Peyer's patch (tissue), 4 donors: ENCODE measurements at regions not wholly inside any gene's neighbourhood (a gene's known extent, or its start where the extent isn't known, plus 50 kb on each side); places are given as distances from the start of the nearest gene placed in this dataset.
A peak's percentile ranks its signal among the peaks of the same experiment; 100 is the strongest.

Experiments used
- DNase-seq, 3 donors: peaks; one replicate each; pipeline ENCODE4 v3.0.0-alpha.2; 2017 to 2019
- H3K27ac ChIP-seq, 4 donors: fragments of 200-600 bp; sonication (generic); one replicate each; pipeline ENCODE4 v1.5.1; 2016 to 2019
- H3K27me3 ChIP-seq, 2 donors: fragments of 200-600 bp; sonication (generic); one replicate each; pipeline ENCODE4 v1.5.1; 2019
- H3K36me3 ChIP-seq, 3 donors: fragments of 200-600 bp; sonication (generic); one replicate each; pipeline ENCODE4 v1.5.1; 2016 to 2019
- H3K4me1 ChIP-seq, 4 donors: fragments of 200-600 bp; sonication (generic); one replicate each; pipeline ENCODE4 v1.5.1; 2016 to 2019
- H3K4me3 ChIP-seq, 4 donors: fragments of 200-600 bp; sonication (generic); 1 replicate in 3 of 4; 2 replicates in 1 of 4; pipeline ENCODE4 v1.5.1; 2016 to 2019; ENCODE audit warnings: mild to moderate bottlenecking in 1 of 4
- H3K9me3 ChIP-seq, 4 donors: fragments of 200-600 bp; sonication (generic); one replicate each; pipeline ENCODE4 v1.5.1; 2016 to 2019; ENCODE audit warnings: mild to moderate bottlenecking in 1 of 4
- CTCF ChIP-seq, 6 experiments: fragments of 450-650 bp in 4 of 6; fragments of 200-600 bp in 2 of 6; sonication (generic) in 1 of 6; IDR thresholded peaks; one replicate each; pipeline ENCODE4 v1.5.1; 2017 to 2019; ENCODE audit warnings: antibody characterized with exemption in 6 of 6, mild to moderate bottlenecking in 3 of 6, moderate library complexity in 1 of 6
- POLR2A ChIP-seq, 2 donors: fragments of 450-650 bp; IDR thresholded peaks; one replicate each; pipeline ENCODE4 v1.5.1; 2017; ENCODE audit warnings: antibody characterized with exemption in 2 of 2, mild to moderate bottlenecking in 2 of 2, moderate library complexity in 2 of 2

- Histone ChIP-seq H3K9me3 (no peaks in the 10 kb centered on the region), H3K36me3 (no peaks in the 10 kb centered on the region), H3K27me3 (no peaks in the 10 kb centered on the region), H3K4me1 (no peaks in the 10 kb centered on the region), H3K27ac (no peak overlapping the region), H3K4me3 (no peak overlapping the region)
- no peak for DNase-seq
- no peak for TF ChIP-seq POLR2A (IDR thresholded peaks at IDR 0.05)
- TF ChIP-seq CTCF (IDR thresholded peaks at IDR 0.05), result no peak
Observed at GRCh38 chr6:168152980-168153379, 74.0 kb upstream of the FRMD1 start.

- DNase-seq, result no peak
- H3K4me1 ChIP-seq, result no peaks in the 10 kb centered on the region
- H3K9me3 ChIP-seq, result no peaks in the 10 kb centered on the region
- no peak overlapping the region for H3K4me3 ChIP-seq
- no peak overlapping the region for H3K27ac ChIP-seq
- H3K36me3 ChIP-seq, result no peaks in the 10 kb centered on the region
- H3K27me3 ChIP-seq, result no peaks in the 10 kb centered on the region
- TF ChIP-seq CTCF (IDR thresholded peaks at IDR 0.05), result no peak
Observed at GRCh38 chr6:168152306-168152963, 73.4 kb upstream of the FRMD1 start.

- Histone ChIP-seq H3K27me3 (no peaks in the 10 kb centered on the region), H3K9me3 (no peaks in the 10 kb centered on the region), H3K4me1 (no peaks in the 10 kb centered on the region), H3K36me3 (no peaks in the 10 kb centered on the region), H3K27ac (no peak overlapping the region), H3K4me3 (no peak overlapping the region)
- no peak for DNase-seq
- TF ChIP-seq POLR2A (IDR thresholded peaks at IDR 0.05) (no peak), CTCF (IDR thresholded peaks at IDR 0.05) (peak in 4 of 6 experiments; percentile 18 to 76 (median 67))
Observed at GRCh38 chr6:168150551-168151320, 71.7 kb upstream of the FRMD1 start.

GRCh38 chr6:168149015-168149414, 70.0 kb upstream of the FRMD1 start:
- TF ChIP-seq POLR2A (IDR thresholded peaks at IDR 0.05) (no peak), CTCF (IDR thresholded peaks at IDR 0.05) (no peak)
- Histone ChIP-seq H3K27me3 (no peaks in the 10 kb centered on the region), H3K4me1 (no peaks in the 10 kb centered on the region), H3K4me3 (no peak overlapping the region), H3K9me3 (no peaks in the 10 kb centered on the region), H3K36me3 (no peaks in the 10 kb centered on the region), H3K27ac (no peak overlapping the region)
- DNase-seq, result no peak

GRCh38 chr6:168148231-168148849, 69.3 kb upstream of the FRMD1 start:
- DNase-seq, result no peak
- no peaks in the 10 kb centered on the region for H3K36me3 ChIP-seq
- no peaks in the 10 kb centered on the region for H3K27me3 ChIP-seq
- H3K4me3 ChIP-seq, result no peak overlapping the region
- no peaks in the 10 kb centered on the region for H3K9me3 ChIP-seq
- TF ChIP-seq POLR2A (IDR thresholded peaks at IDR 0.05), result no peak
- no peak for TF ChIP-seq CTCF (IDR thresholded peaks at IDR 0.05)
- H3K4me1 ChIP-seq, result no peaks in the 10 kb centered on the region
- H3K27ac ChIP-seq, result no peak overlapping the region
